ENCODE measurements at regions not wholly inside any gene's neighbourhood (a gene's known extent, or its start where the extent isn't known, plus 50 kb on each side); places are given as distances from the start of the nearest gene placed in this dataset.

- Histone ChIP-seq H3K27ac (no peak overlapping the region), H3K4me3 (no peak overlapping the region), H3K27me3 (no peaks in the 10 kb centered on the region), H3K36me3 (no peaks in the 10 kb centered on the region), H3K9me3 (no peaks in the 10 kb centered on the region), H3K4me1 (no peaks in the 10 kb centered on the region)
- no peak for DNase-seq
- in situ Hi-C loops (cut with MboI; ENCODE audit: low sequenced_read_pairs in 4 of 4), result no loop called here
- no peak for ATAC-seq
- TF ChIP-seq POLR2A (IDR thresholded peaks at IDR 0.05) (no peak), CTCF (IDR thresholded peaks at IDR 0.05 in 4 of 5, conservative IDR thresholded peaks at IDR 0.05 in 1 of 5) (no peak)
- intact Hi-C loops (cut with DNase I; ENCODE audit: low total_unique reads), result no loop called here
These were observed 347.2 kb upstream of the XYLT1 start for GRCh38 chr16:17817943-17818342.

- TF ChIP-seq CTCF (IDR thresholded peaks at IDR 0.05 in 4 of 5, conservative IDR thresholded peaks at IDR 0.05 in 1 of 5) (no peak), POLR2A (IDR thresholded peaks at IDR 0.05) (no peak)
- ATAC-seq, result no peak
- Histone ChIP-seq H3K36me3 (no peaks in the 10 kb centered on the region), H3K27ac (no peak overlapping the region), H3K27me3 (no peaks in the 10 kb centered on the region), H3K4me3 (no peak overlapping the region), H3K4me1 (no peaks in the 10 kb centered on the region), H3K9me3 (no peaks in the 10 kb centered on the region)
- in situ Hi-C loops (cut with MboI; ENCODE audit: low sequenced_read_pairs in 4 of 4) (no loop called here), intact Hi-C loops (cut with DNase I; ENCODE audit: low total_unique reads) (no loop called here)
- DNase-seq, result no peak
These were observed 346.5 kb upstream of the XYLT1 start for GRCh38 chr16:17817260-17817659.

- Histone ChIP-seq H3K4me3 (no peak overlapping the region), H3K27ac (no peak overlapping the region), H3K9me3 (no peaks in the 10 kb centered on the region), H3K4me1 (no peaks in the 10 kb centered on the region), H3K27me3 (no peaks in the 10 kb centered on the region), H3K36me3 (no peaks in the 10 kb centered on the region)
- in situ Hi-C loops (cut with MboI; ENCODE audit: low sequenced_read_pairs in 4 of 4), result no loop called here
- TF ChIP-seq CTCF (IDR thresholded peaks at IDR 0.05 in 4 of 5, conservative IDR thresholded peaks at IDR 0.05 in 1 of 5) (no peak), POLR2A (IDR thresholded peaks at IDR 0.05) (no peak)
- intact Hi-C loops (cut with DNase I; ENCODE audit: low total_unique reads), result no loop called here
- ATAC-seq, result no peak
- no peak for DNase-seq
These were observed 342.0 kb upstream of the XYLT1 start for GRCh38 chr16:17812771-17813170.

DNA sequence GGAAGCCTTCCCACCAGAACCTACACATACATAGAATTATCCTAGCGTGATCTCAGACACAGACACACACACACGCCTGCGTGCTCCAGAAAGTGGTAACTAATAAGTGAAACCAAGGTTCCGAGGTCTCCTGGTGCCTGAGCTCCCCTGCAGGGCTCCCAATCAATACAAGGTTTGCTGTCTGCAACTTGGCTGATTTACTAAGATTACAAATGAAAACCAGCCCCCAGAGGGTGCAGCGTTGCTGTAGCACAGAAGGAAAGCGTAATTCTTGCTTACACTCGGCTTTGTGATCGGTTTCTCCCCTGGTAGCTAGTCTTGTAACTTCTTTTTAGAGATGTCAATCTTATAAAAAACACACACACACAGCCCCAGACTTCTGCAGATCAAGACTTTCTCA, 334.1 kb upstream of the XYLT1 start:
- in situ Hi-C loops (cut with MboI; ENCODE audit: low sequenced_read_pairs in 4 of 4) (no loop called here), intact Hi-C loops (cut with DNase I; ENCODE audit: low total_unique reads) (no loop called here)
- no peak overlapping the region for H3K4me3 ChIP-seq
- no peak for ATAC-seq
- no peak for DNase-seq
- H3K4me1 ChIP-seq, result no peaks in the 10 kb centered on the region
- H3K27ac ChIP-seq, result no peak overlapping the region
- H3K27me3 ChIP-seq, result no peaks in the 10 kb centered on the region
- H3K36me3 ChIP-seq, result no peaks in the 10 kb centered on the region
- no peaks in the 10 kb centered on the region for H3K9me3 ChIP-seq
- no peak for TF ChIP-seq POLR2A (IDR thresholded peaks at IDR 0.05)
- no peak for TF ChIP-seq CTCF (IDR thresholded peaks at IDR 0.05 in 4 of 5, conservative IDR thresholded peaks at IDR 0.05 in 1 of 5)

DNA sequence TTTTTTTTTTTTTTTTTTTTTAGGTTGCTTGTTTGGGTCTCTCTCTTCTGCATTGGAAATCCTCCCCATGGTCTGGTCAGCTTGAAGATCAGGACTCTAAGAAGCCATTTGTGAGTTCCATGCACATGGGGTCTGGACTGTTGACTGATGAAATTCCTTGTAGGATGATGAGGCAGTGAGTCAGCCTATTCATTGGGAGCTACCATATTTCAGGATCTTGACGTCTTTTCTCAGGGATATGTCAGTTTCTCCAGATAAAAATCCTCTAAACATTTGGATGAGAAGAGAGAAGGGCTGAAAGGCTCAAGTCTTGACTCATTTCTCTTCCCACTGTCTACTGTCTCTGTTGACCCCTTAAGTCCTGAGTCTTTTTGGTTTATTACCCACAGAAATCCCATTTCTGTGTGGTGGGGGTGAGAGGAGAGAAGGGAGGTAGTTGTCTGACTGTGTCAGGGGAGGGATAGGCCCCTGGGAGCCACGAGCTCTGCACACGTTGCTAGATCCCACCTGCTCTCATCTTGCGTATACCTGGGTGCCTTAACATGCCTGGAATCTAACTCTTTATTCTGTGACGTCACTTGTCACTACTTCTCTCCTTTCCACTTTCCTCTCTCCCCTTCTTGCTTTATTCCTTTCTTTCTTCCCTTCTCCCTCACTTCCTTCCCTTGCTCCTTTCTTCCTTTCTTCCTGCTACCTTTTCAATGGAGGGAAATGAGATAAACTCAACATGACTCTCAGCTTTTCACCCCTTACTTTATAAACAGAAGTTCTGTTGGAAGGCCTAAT, 333.1 kb upstream of the XYLT1 start:
- Histone ChIP-seq H3K27ac (no peak overlapping the region), H3K9me3 (no peaks in the 10 kb centered on the region), H3K36me3 (no peaks in the 10 kb centered on the region), H3K27me3 (no peaks in the 10 kb centered on the region), H3K4me1 (no peaks in the 10 kb centered on the region), H3K4me3 (no peak overlapping the region)
- DNase-seq (no peak), ATAC-seq (no peak)
- in situ Hi-C loops (cut with MboI; ENCODE audit: low sequenced_read_pairs in 4 of 4), result no loop called here
- intact Hi-C loops (cut with DNase I; ENCODE audit: low total_unique reads), result no loop called here
- no peak for TF ChIP-seq POLR2A (IDR thresholded peaks at IDR 0.05)
- no peak for TF ChIP-seq CTCF (IDR thresholded peaks at IDR 0.05 in 4 of 5, conservative IDR thresholded peaks at IDR 0.05 in 1 of 5)
